IMR-90 (cell line): ENCODE measurements at regions not wholly inside any gene's neighbourhood (a gene's known extent, or its start where the extent isn't known, plus 50 kb on each side); places are given as distances from the start of the nearest gene placed in this dataset.

Experiments
- ATAC-seq: fragments of 200-7000 bp; cut with Tn5 transposase; 2 replicates; pipeline ENCODE4 v1.9.1; 2020; ENCODE audit warnings: low read depth, mild to moderate bottlenecking, moderate library complexity
- BruUV-seq: library from RNA; stranded (reverse); fragments of 400-500 nt; replicated peaks from 2 replicates; lab custom pipeline; 2021; lab: Mats Ljungman, UMichigan
- CTCF ChIA-PET: fragments of 300-600 bp; formaldehyde crosslinking; extraction: SDS; loops from one replicate; lab custom pipeline; 2021; ENCODE audit warnings: antibody characterized with exemption; lab: Yijun Ruan, JAX
- POLR2A ChIA-PET: fragments of 300-600 bp; sonication (Branson Sonifier 250); formaldehyde crosslinking; loops from one replicate; lab custom pipeline; 2022; ENCODE audit warnings: antibody characterized with exemption; ENCODE audit not compliant: unreplicated experiment; lab: Charles Lee
- DNase-seq: peaks from one replicate; pipeline ENCODE4 v3.0.0; 2013
- H2AFZ ChIP-seq: replicated peaks from 2 replicates; pipeline ENCODE3; 2013; ENCODE audit warnings: low read length, mild to moderate bottlenecking; ENCODE audit not compliant: poor library complexity
- H2AK5ac ChIP-seq: 2 replicates; pipeline ENCODE4 v1.6.1; 2013; ENCODE audit warnings: low read depth, low read length, inconsistent platforms
- H2AK9ac ChIP-seq: replicated peaks from 2 replicates; pipeline ENCODE3; 2013; ENCODE audit warnings: mild to moderate bottlenecking, low read depth, low read length, moderate library complexity; ENCODE audit not compliant: poor library complexity
- H2BK120ac ChIP-seq: 2 replicates; pipeline ENCODE4 v1.6.1; 2013; ENCODE audit warnings: low read depth, low read length, inconsistent platforms
- H2BK15ac ChIP-seq: 3 replicates; pipeline ENCODE4 v1.6.1; 2013; ENCODE audit warnings: low read depth, low read length, inconsistent platforms
- H2BK20ac ChIP-seq: 2 replicates; pipeline ENCODE4 v1.6.1; 2013; ENCODE audit warnings: low read depth, mild to moderate bottlenecking, inconsistent platforms, low read length, moderate library complexity
- H2BK5ac ChIP-seq: 2 replicates; pipeline ENCODE4 v1.6.1; 2013; ENCODE audit warnings: mild to moderate bottlenecking, low read depth, low read length, inconsistent platforms; ENCODE audit not compliant: poor library complexity, severe bottlenecking
- H3K14ac ChIP-seq: replicated peaks from 2 replicates; pipeline ENCODE4 v1.6.1; 2013; ENCODE audit warnings: low read depth, low read length, inconsistent platforms
- H3K18ac ChIP-seq: 2 replicates; pipeline ENCODE4 v1.6.1; 2013; ENCODE audit warnings: low read depth, low read length, control low read depth
- H3K23ac ChIP-seq: 2 replicates; pipeline ENCODE4 v1.6.1; 2013; ENCODE audit warnings: low read depth, low read length, inconsistent platforms
- H3K27ac ChIP-seq: 2 replicates; pipeline ENCODE4 v1.5.1; 2013; ENCODE audit warnings: mild to moderate bottlenecking, control low read depth, low read length; ENCODE audit not compliant: insufficient read depth
- H3K27me3 ChIP-seq: 2 replicates; pipeline ENCODE4 v1.6.1; 2013; ENCODE audit warnings: low read length; ENCODE audit not compliant: control insufficient read depth, insufficient read depth
- H3K36me3 ChIP-seq: 2 replicates; pipeline ENCODE4 v1.6.1; 2013; ENCODE audit warnings: low read length, mixed read lengths; ENCODE audit not compliant: control insufficient read depth, insufficient read depth
- H3K4ac ChIP-seq: 2 replicates; pipeline ENCODE4 v1.6.1; 2013; ENCODE audit warnings: low read depth, low read length, inconsistent platforms
- H3K4me1 ChIP-seq: 2 replicates; pipeline ENCODE4 v1.6.1; 2013; ENCODE audit warnings: low read length, mixed read lengths; ENCODE audit not compliant: control insufficient read depth, insufficient read depth
- H3K4me2 ChIP-seq: 2 replicates; pipeline ENCODE4 v1.6.1; 2013; ENCODE audit warnings: low read depth, mild to moderate bottlenecking, control low read depth, low read length, moderate library complexity
- H3K4me3 ChIP-seq: 2 replicates; pipeline ENCODE4 v1.5.1; 2013; ENCODE audit warnings: low read depth, mild to moderate bottlenecking, control low read depth, low read length, moderate library complexity; ENCODE audit not compliant: insufficient read depth
- H3K56ac ChIP-seq: 2 replicates; pipeline ENCODE4 v1.6.1; 2013; ENCODE audit warnings: low read length, inconsistent platforms; ENCODE audit not compliant: insufficient read depth; ENCODE audit errors: extremely low read depth
- H3K79me1 ChIP-seq, 2 experiments: 2 replicates each; pipeline ENCODE4 v1.6.1; 2013; ENCODE audit warnings: low read length in 2 of 2, inconsistent platforms in 1 of 2, low read depth in 1 of 2
- H3K9ac ChIP-seq: 2 replicates; pipeline ENCODE4 v1.6.1; 2013; ENCODE audit warnings: low read depth, low read length, control low read depth
- H3K9me1 ChIP-seq: 2 replicates; pipeline ENCODE4 v1.6.1; 2013; ENCODE audit warnings: low read length, inconsistent platforms; ENCODE audit not compliant: insufficient read depth
- H3K9me3 ChIP-seq: 2 replicates; pipeline ENCODE4 v1.6.1; 2013; ENCODE audit warnings: low read length; ENCODE audit not compliant: control insufficient read depth, insufficient read depth
- H4K20me1 ChIP-seq: 2 replicates; pipeline ENCODE4 v1.6.1; 2013; ENCODE audit warnings: low read length, inconsistent platforms; ENCODE audit not compliant: insufficient read depth
- H4K5ac ChIP-seq: 2 replicates; pipeline ENCODE4 v1.6.1; 2013; ENCODE audit warnings: mild to moderate bottlenecking, low read depth, low read length, control low read depth
- H4K8ac ChIP-seq, 2 experiments: 2 replicates each; pipeline ENCODE4 v1.6.1; 2013; ENCODE audit warnings: low read depth in 2 of 2, low read length in 2 of 2, control low read depth in 1 of 2, inconsistent platforms in 1 of 2
- H4K91ac ChIP-seq: 2 replicates; pipeline ENCODE4 v1.6.1; 2013; ENCODE audit warnings: low read depth, low read length, inconsistent platforms; ENCODE audit not compliant: insufficient read depth
- BHLHE40 ChIP-seq: fragments of 150-350 bp; IDR thresholded peaks from 2 replicates; pipeline ENCODE4 v1.6.1; 2016; ENCODE audit warnings: mild to moderate bottlenecking, low read depth, low read length
- CEBPB ChIP-seq: IDR thresholded peaks from 2 replicates; pipeline ENCODE4 v1.6.1; 2012; ENCODE audit warnings: low read depth, low read length, improper control_type of control experiment
- CHD1 ChIP-seq: IDR thresholded peaks from 2 replicates; pipeline ENCODE4 v1.6.1; 2012; ENCODE audit warnings: low read depth, low read length, improper control_type of control experiment
- FOS ChIP-seq: fragments of 150-350 bp; IDR thresholded peaks from 2 replicates; pipeline ENCODE4 v1.6.1; 2016; ENCODE audit warnings: low read depth, low read length
- MAFK ChIP-seq: IDR thresholded peaks from 2 replicates; pipeline ENCODE4 v1.6.1; 2012; ENCODE audit warnings: low read depth, low read length, improper control_type of control experiment
- MAZ ChIP-seq: IDR thresholded peaks from 2 replicates; pipeline ENCODE4 v1.6.1; 2012; ENCODE audit warnings: low read depth, mild to moderate bottlenecking, low read length, improper control_type of control experiment, moderate library complexity, borderline replicate concordance
- NFE2L2 ChIP-seq: fragments of 150-350 bp; IDR thresholded peaks from 2 replicates; pipeline ENCODE4 v1.6.1; 2016; ENCODE audit warnings: low read depth, mild to moderate bottlenecking, low read length
- POLR2A ChIP-seq: IDR thresholded peaks from 2 replicates; pipeline ENCODE4 v1.6.1; 2012; ENCODE audit warnings: mild to moderate bottlenecking, low read depth, low read length
- RAD21 ChIP-seq: IDR thresholded peaks from 2 replicates; pipeline ENCODE4 v1.6.1; 2012; ENCODE audit warnings: low read length, improper control_type of control experiment
- RCOR1 ChIP-seq: IDR thresholded peaks from 2 replicates; pipeline ENCODE4 v1.6.1; 2012; ENCODE audit warnings: mild to moderate bottlenecking, low read length, improper control_type of control experiment; ENCODE audit not compliant: insufficient replicate concordance
- RFX5 ChIP-seq: IDR thresholded peaks from 2 replicates; pipeline ENCODE4 v1.8.0; 2012; ENCODE audit warnings: low read depth, mild to moderate bottlenecking, low read length, moderate library complexity
- SMC3 ChIP-seq: fragments of 150-350 bp; IDR thresholded peaks from 2 replicates; pipeline ENCODE4 v1.6.1; 2016; ENCODE audit warnings: low read depth, mild to moderate bottlenecking, antibody characterized with exemption, low read length, moderate library complexity
- WGBS, 2 experiments: methylation state at CpG; one replicate each; pipeline versions ENCODE4 v1.1.5 to v1.1.7; 2013; ENCODE audit warnings: missing lambda C conversion rate in 2 of 2; ENCODE audit not compliant: insufficient read length in 1 of 2; ENCODE audit errors: extremely low coverage in 2 of 2; 5-methylcytosine and 5-hydroxymethylcytosine counted together
- dilution Hi-C: fragments of 300-500 bp; cut with HindIII; formaldehyde crosslinking; loops from one replicate; pipeline ENCODE4 v1.14.3; 2018; ENCODE audit warnings: low sequenced_read_pairs; ENCODE audit not compliant: unreplicated experiment
- in situ Hi-C: fragments of 300-500 bp; cut with MboI; formaldehyde crosslinking; loops from 3 replicates; pipeline ENCODE4 v1.14.3; 2019; ENCODE audit warnings: low sequenced_read_pairs, inconsistent platforms, mixed read lengths
- intact Hi-C: fragments of 100-400 bp; cut with micrococcal nuclease; formaldehyde crosslinking; loops from 2 replicates; pipeline ENCODE4 v1.10.0; 2022
- TF ChIP-seq, protein P1 (sequence below): fragments of 150-350 bp; IDR thresholded peaks from 2 replicates; pipeline ENCODE4 v1.6.1; 2016; ENCODE audit warnings: low read depth, mild to moderate bottlenecking, low read length, moderate library complexity, borderline replicate concordance
- TF ChIP-seq, protein P2 (sequence below): fragments of 150-350 bp; IDR thresholded peaks from 2 replicates; pipeline ENCODE4 v1.6.1; 2017; ENCODE audit warnings: mild to moderate bottlenecking, antibody characterized with exemption, low read length, low read depth

DNA sequence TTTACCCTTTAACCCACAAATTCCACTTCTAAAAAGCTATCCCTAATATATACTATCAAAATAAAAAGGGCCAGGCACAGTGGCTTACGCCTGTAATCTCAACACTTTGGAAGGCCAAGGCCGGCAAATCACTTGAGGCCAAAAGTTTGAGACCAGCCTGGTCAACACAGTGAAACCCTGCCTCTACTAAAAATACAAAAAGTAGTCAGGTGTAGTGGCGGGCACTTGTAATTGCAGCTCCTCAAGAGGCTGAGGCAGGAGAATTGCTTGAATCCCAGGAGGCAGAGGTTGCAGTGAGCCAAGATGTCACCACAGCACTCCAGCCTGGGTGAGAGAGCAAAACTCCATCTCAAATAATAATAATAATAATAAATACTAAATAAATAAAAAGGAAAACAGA, 82.5 kb downstream of the TRIM27 start:
- H4K5ac ChIP-seq: no peak overlapping the region
- BruUV-seq: no TSS peak
- no peak overlapping the region for H2BK20ac ChIP-seq
- WGBS, 2 experiments: no CpG with 5 or more reads among the region's 3 CpGs
- POLR2A ChIA-PET: no interaction called here
- H4K20me1 ChIP-seq: peaks cover 4% of the 10 kb centered on the region
- DNase-seq (no peak), ATAC-seq (no peak)
- H3K56ac ChIP-seq: no peak overlapping the region
- H3K27ac ChIP-seq: no peak overlapping the region
- H2BK15ac ChIP-seq: no peak overlapping the region
- intact Hi-C loops: no loop called here
- H2AK5ac ChIP-seq: no peak overlapping the region
- H4K8ac ChIP-seq: no peak overlapping the region
- H3K27me3 ChIP-seq: no peaks in the 10 kb centered on the region
- dilution Hi-C loops: no loop called here
- no peaks in the 10 kb centered on the region for H3K79me1 ChIP-seq
- in situ Hi-C loops: no loop called here
- H3K4me1 ChIP-seq: no peaks in the 10 kb centered on the region
- no peak overlapping the region for H2AK9ac ChIP-seq
- H3K36me3 ChIP-seq: no peaks in the 10 kb centered on the region
- no peak overlapping the region for H2BK120ac ChIP-seq
- H3K9ac ChIP-seq: no peak overlapping the region
- no peak overlapping the region for H2BK5ac ChIP-seq
- H3K4ac ChIP-seq: no peak overlapping the region
- H2AFZ ChIP-seq: no peak overlapping the region
- H4K91ac ChIP-seq: no peak overlapping the region
- no peak overlapping the region for H3K23ac ChIP-seq
- CTCF ChIA-PET: interaction anchor here (0.7 kb wide), 1 partner anchor 21 kb away, joined by 3 read pairs; no protein-coding TSS in a partner anchor
- no peaks in the 10 kb centered on the region for H3K9me1 ChIP-seq
- no peaks in the 10 kb centered on the region for H3K9me3 ChIP-seq
- no peak for TF ChIP-seq SMC3
- no peak for TF ChIP-seq MAZ
- TF ChIP-seq, protein P1, sequence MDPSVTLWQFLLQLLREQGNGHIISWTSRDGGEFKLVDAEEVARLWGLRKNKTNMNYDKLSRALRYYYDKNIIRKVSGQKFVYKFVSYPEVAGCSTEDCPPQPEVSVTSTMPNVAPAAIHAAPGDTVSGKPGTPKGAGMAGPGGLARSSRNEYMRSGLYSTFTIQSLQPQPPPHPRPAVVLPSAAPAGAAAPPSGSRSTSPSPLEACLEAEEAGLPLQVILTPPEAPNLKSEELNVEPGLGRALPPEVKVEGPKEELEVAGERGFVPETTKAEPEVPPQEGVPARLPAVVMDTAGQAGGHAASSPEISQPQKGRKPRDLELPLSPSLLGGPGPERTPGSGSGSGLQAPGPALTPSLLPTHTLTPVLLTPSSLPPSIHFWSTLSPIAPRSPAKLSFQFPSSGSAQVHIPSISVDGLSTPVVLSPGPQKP: no peak
- no peak for TF ChIP-seq NFE2L2
- no peak for TF ChIP-seq RFX5
- TF ChIP-seq, protein P2, sequence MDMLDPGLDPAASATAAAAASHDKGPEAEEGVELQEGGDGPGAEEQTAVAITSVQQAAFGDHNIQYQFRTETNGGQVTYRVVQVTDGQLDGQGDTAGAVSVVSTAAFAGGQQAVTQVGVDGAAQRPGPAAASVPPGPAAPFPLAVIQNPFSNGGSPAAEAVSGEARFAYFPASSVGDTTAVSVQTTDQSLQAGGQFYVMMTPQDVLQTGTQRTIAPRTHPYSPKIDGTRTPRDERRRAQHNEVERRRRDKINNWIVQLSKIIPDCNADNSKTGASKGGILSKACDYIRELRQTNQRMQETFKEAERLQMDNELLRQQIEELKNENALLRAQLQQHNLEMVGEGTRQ: no peak
- no peak for TF ChIP-seq BHLHE40
- TF ChIP-seq CEBPB: no peak
- no peak for TF ChIP-seq POLR2A
- TF ChIP-seq FOS: no peak
- no peak for TF ChIP-seq RCOR1
- no peak for TF ChIP-seq CHD1
- TF ChIP-seq MAFK: no peak
- no peak for TF ChIP-seq RAD21
- H3K14ac ChIP-seq: no peak overlapping the region
- no peak overlapping the region for H3K18ac ChIP-seq
- no peak overlapping the region for H3K4me3 ChIP-seq
- no peak overlapping the region for H3K4me2 ChIP-seq
